ENCODE measurements at regions not wholly inside any gene's neighbourhood (a gene's known extent, or its start where the extent isn't known, plus 50 kb on each side); places are given as distances from the start of the nearest gene placed in this dataset.

- H3K4me1 ChIP-seq: no peaks in the 10 kb centered on the region
- H3K27me3 ChIP-seq (ENCODE audit: low read depth): peaks cover 19% of the 10 kb centered on the region
- intact Hi-C loops (cut with micrococcal nuclease): no loop called here
- TF ChIP-seq, protein P1, sequence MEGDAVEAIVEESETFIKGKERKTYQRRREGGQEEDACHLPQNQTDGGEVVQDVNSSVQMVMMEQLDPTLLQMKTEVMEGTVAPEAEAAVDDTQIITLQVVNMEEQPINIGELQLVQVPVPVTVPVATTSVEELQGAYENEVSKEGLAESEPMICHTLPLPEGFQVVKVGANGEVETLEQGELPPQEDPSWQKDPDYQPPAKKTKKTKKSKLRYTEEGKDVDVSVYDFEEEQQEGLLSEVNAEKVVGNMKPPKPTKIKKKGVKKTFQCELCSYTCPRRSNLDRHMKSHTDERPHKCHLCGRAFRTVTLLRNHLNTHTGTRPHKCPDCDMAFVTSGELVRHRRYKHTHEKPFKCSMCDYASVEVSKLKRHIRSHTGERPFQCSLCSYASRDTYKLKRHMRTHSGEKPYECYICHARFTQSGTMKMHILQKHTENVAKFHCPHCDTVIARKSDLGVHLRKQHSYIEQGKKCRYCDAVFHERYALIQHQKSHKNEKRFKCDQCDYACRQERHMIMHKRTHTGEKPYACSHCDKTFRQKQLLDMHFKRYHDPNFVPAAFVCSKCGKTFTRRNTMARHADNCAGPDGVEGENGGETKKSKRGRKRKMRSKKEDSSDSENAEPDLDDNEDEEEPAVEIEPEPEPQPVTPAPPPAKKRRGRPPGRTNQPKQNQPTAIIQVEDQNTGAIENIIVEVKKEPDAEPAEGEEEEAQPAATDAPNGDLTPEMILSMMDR (IDR thresholded peaks at IDR 0.05; ENCODE audit: borderline replicate concordance): no peak
- no peaks in the 10 kb centered on the region for H3K36me3 ChIP-seq
- H3K27ac ChIP-seq (replicated peaks): no peak overlapping the region
- H3K4me3 ChIP-seq: no peak overlapping the region
- no peak for DNase-seq
- no peaks in the 10 kb centered on the region for H3K9me3 ChIP-seq (replicated peaks)
Observed at GRCh38 chr20:48422242-48422960, 405.4 kb downstream of the PREX1 start.

DNA sequence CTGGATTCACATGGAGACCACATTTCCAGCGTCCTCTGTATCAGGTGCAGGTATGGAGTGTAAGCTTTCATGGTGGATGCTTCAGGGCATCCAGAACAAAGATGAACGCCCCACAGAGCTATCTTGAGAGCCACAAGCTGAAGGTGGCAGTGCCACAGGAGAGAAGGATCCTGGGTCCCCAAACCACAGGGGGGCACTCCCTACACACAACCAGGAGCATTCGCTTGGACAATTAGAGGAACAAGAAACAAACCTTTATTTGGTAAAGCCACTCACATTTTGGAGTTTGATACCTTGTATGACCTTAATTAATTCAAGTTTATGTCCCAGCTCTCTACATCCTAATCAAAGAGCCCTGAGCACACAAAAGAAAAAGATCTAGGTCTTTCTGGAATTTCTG, 406.3 kb downstream of the PREX1 start:
- TF ChIP-seq, protein P1 (IDR thresholded peaks at IDR 0.05; ENCODE audit: borderline replicate concordance): no peak
- H3K9me3 ChIP-seq (replicated peaks): no peaks in the 10 kb centered on the region
- intact Hi-C loops (cut with micrococcal nuclease): no loop called here
- no peaks in the 10 kb centered on the region for H3K36me3 ChIP-seq
- no peaks in the 10 kb centered on the region for H3K4me1 ChIP-seq
- peaks cover 14% of the 10 kb centered on the region for H3K27me3 ChIP-seq (ENCODE audit: low read depth)
- no peak for DNase-seq
- no peak overlapping the region for H3K27ac ChIP-seq (replicated peaks)
- H3K4me3 ChIP-seq: no peak overlapping the region

DNA sequence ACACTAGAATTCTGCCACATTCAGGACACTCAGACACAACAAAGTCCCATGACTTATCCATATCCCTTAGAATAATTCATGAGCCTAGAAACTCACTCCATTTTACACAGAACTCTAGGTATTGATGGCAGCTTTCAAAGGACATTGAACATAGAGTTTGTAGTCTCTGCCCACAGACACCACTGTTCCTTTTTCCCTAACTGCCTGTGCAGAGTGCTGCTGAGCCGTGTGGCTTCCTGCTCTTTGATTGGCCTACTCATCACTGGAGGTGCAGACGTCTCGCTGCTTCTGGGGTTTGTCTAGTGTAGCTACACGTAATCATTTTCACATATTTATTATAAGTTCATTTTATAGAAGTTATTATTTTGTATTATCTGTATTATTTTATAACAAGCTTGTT, 407.6 kb downstream of the PREX1 start:
- no peaks in the 10 kb centered on the region for H3K9me3 ChIP-seq (replicated peaks)
- no peak overlapping the region for H3K27ac ChIP-seq (replicated peaks)
- DNase-seq: no peak
- TF ChIP-seq, protein P1 (IDR thresholded peaks at IDR 0.05; ENCODE audit: borderline replicate concordance): no peak
- no peaks in the 10 kb centered on the region for H3K4me1 ChIP-seq
- H3K27me3 ChIP-seq (ENCODE audit: low read depth): no peaks in the 10 kb centered on the region
- intact Hi-C loops (cut with micrococcal nuclease): no loop called here
- no peak overlapping the region for H3K4me3 ChIP-seq
- H3K36me3 ChIP-seq: no peaks in the 10 kb centered on the region

- TF ChIP-seq, protein P1 (IDR thresholded peaks at IDR 0.05; ENCODE audit: borderline replicate concordance): no peak
- H3K4me1 ChIP-seq: no peaks in the 10 kb centered on the region
- H3K4me3 ChIP-seq: no peak overlapping the region
- H3K36me3 ChIP-seq: no peaks in the 10 kb centered on the region
- no peaks in the 10 kb centered on the region for H3K27me3 ChIP-seq (ENCODE audit: low read depth)
- no peaks in the 10 kb centered on the region for H3K9me3 ChIP-seq (replicated peaks)
- intact Hi-C loops (cut with micrococcal nuclease): no loop called here
- DNase-seq: no peak
- H3K27ac ChIP-seq (replicated peaks): no peak overlapping the region
Observed at GRCh38 chr20:48419173-48419572, 408.6 kb downstream of the PREX1 start.

GRCh38 chr20:48416002-48416401, 411.8 kb downstream of the PREX1 start:
- no peak for DNase-seq
- H3K27me3 ChIP-seq (ENCODE audit: low read depth): no peaks in the 10 kb centered on the region
- H3K4me1 ChIP-seq: no peaks in the 10 kb centered on the region
- no peaks in the 10 kb centered on the region for H3K36me3 ChIP-seq
- TF ChIP-seq, protein P1 (IDR thresholded peaks at IDR 0.05; ENCODE audit: borderline replicate concordance): no peak
- intact Hi-C loops (cut with micrococcal nuclease): no loop called here
- no peaks in the 10 kb centered on the region for H3K9me3 ChIP-seq (replicated peaks)
- no peak overlapping the region for H3K27ac ChIP-seq (replicated peaks)
- H3K4me3 ChIP-seq: no peak overlapping the region
